Erythroblast (primary cell): ENCODE measurements at regions not wholly inside any gene's neighbourhood (a gene's known extent, or its start where the extent isn't known, plus 50 kb on each side); places are given as distances from the start of the nearest gene placed in this dataset.

Experiments used
- GATA1 ChIP-seq: IDR thresholded peaks from 2 replicates; pipeline ENCODE4 v1.6.1; 2011; ENCODE audit warnings: low read depth, mild to moderate bottlenecking, control low read depth, low read length, moderate library complexity
- POLR2A ChIP-seq: IDR thresholded peaks from 2 replicates; pipeline ENCODE4 v1.6.1; 2011; ENCODE audit warnings: mild to moderate bottlenecking, low read length

GRCh38 chr5:107254902-107255234 lies 415.9 kb downstream of the EFNA5 start:
- TF ChIP-seq POLR2A (no peak), GATA1 (no peak)
